Naive thymus-derived CD4-positive, alpha-beta T cell (primary cell): ENCODE measurements at regions not wholly inside any gene's neighbourhood (a gene's known extent, or its start where the extent isn't known, plus 50 kb on each side); places are given as distances from the start of the nearest gene placed in this dataset.

Experiments
- ATAC-seq: fragments of 150-1000 bp; cut with Tn5 transposase; 2 replicates; pipeline ENCODE4 v1.10.0; 2021; ENCODE audit warnings: mild to moderate bottlenecking, moderate library complexity
- CTCF ChIA-PET: fragments of 350-600 bp; sonication (Branson Sonifier 250); formaldehyde crosslinking; loops from one replicate; lab custom pipeline; 2021; ENCODE audit warnings: antibody characterized with exemption; lab: Charles Lee
- POLR2A ChIA-PET: fragments of 350-600 bp; sonication (Branson Sonifier 250); formaldehyde crosslinking; loops from one replicate; lab custom pipeline; 2021; ENCODE audit warnings: antibody characterized with exemption, inconsistent platforms; lab: Charles Lee
- DNase-seq, 9 donors: peaks; one replicate each; pipeline versions ENCODE4 v3.0.0 to v3.0.0-alpha.2; 2020 to 2022; ENCODE audit warnings: mixed read lengths in 1 of 9
- H3K27ac ChIP-seq: one replicate; pipeline ENCODE4 v1.7.0; 2013; ENCODE audit warnings: mild to moderate bottlenecking, low read depth, low read length, moderate library complexity
- H3K27me3 ChIP-seq, 2 donors: one replicate each; pipeline ENCODE4 v1.7.0; 2013; ENCODE audit warnings: low read length in 2 of 2, mild to moderate bottlenecking in 2 of 2, moderate library complexity in 2 of 2; ENCODE audit not compliant: control insufficient read depth in 2 of 2, insufficient read depth in 2 of 2
- H3K36me3 ChIP-seq, 3 experiments: 1 replicate in 2 of 3; 2 replicates in 1 of 3; pipeline ENCODE4 v1.7.0; 2013; ENCODE audit warnings: low read length in 3 of 3, mild to moderate bottlenecking in 3 of 3, moderate library complexity in 1 of 3; ENCODE audit not compliant: insufficient read depth in 3 of 3, control insufficient read depth in 2 of 3
- H3K4me1 ChIP-seq, 2 donors: one replicate each; pipeline ENCODE4 v1.7.0; 2013; ENCODE audit warnings: low read length in 2 of 2, mild to moderate bottlenecking in 2 of 2, moderate library complexity in 1 of 2; ENCODE audit not compliant: control insufficient read depth in 2 of 2, insufficient read depth in 2 of 2
- H3K4me3 ChIP-seq: 2 replicates; pipeline ENCODE4 v1.7.0; 2013; ENCODE audit warnings: mild to moderate bottlenecking, low read length
- H3K9me3 ChIP-seq, 3 experiments: 1 replicate in 2 of 3; 2 replicates in 1 of 3; pipeline ENCODE4 v1.7.0; 2013; ENCODE audit warnings: low read length in 3 of 3; ENCODE audit not compliant: control insufficient read depth in 2 of 3
- H3K27ac Mint-ChIP-seq, 9 donors: one replicate each; pipeline ENCODE4 v1.8.0; 2020 to 2022; ENCODE audit warnings: mixed read lengths in 9 of 9, mild to moderate bottlenecking in 8 of 9, moderate library complexity in 5 of 9, inconsistent platforms in 2 of 9
- H3K27me3 Mint-ChIP-seq, 5 donors: one replicate each; pipeline ENCODE4 v1.8.0; 2021 to 2022; ENCODE audit warnings: mixed read lengths in 5 of 5, mild to moderate bottlenecking in 1 of 5
- H3K36me3 Mint-ChIP-seq, 5 donors: one replicate each; pipeline ENCODE4 v1.8.0; 2020 to 2022; ENCODE audit warnings: mixed read lengths in 5 of 5, mild to moderate bottlenecking in 3 of 5, inconsistent platforms in 1 of 5
- H3K4me1 Mint-ChIP-seq, 7 donors: one replicate each; pipeline ENCODE4 v1.8.0; 2020 to 2022; ENCODE audit warnings: mixed read lengths in 7 of 7, mild to moderate bottlenecking in 3 of 7, inconsistent platforms in 1 of 7
- H3K4me3 Mint-ChIP-seq, 10 donors: one replicate each; pipeline ENCODE4 v1.8.0; 2020 to 2022; ENCODE audit warnings: mild to moderate bottlenecking in 10 of 10, mixed read lengths in 10 of 10, moderate library complexity in 6 of 10, inconsistent platforms in 2 of 10
- H3K9me3 Mint-ChIP-seq, 11 donors: one replicate each; pipeline ENCODE4 v1.8.0; 2020 to 2022; ENCODE audit warnings: mixed read lengths in 11 of 11, mild to moderate bottlenecking in 4 of 11, inconsistent platforms in 1 of 11, moderate library complexity in 1 of 11
- intact Hi-C, 2 donors: fragments of 100-400 bp; cut with micrococcal nuclease; formaldehyde crosslinking; loops; one replicate each; pipeline ENCODE4 v1.15.1; 2023

GRCh38 chr3:106182950-106183511 lies 314.2 kb upstream of the CBLB start:
- POLR2A ChIA-PET: interaction anchor here (0.8 kb wide), 1 partner anchor 18 kb away, joined by 3 read pairs; no protein-coding TSS in a partner anchor
- CTCF ChIA-PET: no interaction called here
- ATAC-seq: no peak

GRCh38 chr3:106183762-106184391 lies 315.1 kb upstream of the CBLB start:
- ChIA-PET CTCF (interaction anchor here (0.9 kb wide), 1 partner anchor 24 kb away, joined by 4 read pairs; no protein-coding TSS in a partner anchor), POLR2A (interaction anchor here (0.6 to 0.8 kb wide), 3 partner anchors 8 to 51 kb away, joined by 3 to 4 read pairs (median 4); no protein-coding TSS in a partner anchor)
- DNase-seq: peak in 2 of 9 donors; percentile 6 to 19
- Mint-ChIP-seq H3K36me3 (peaks cover 0 to 39% (median 0%) of the 10 kb centered on the region in 5 donors), H3K4me3 (peak overlapping the region in 5 of 10 donors; percentile 0 to 61 (median 9)), H3K4me1 (peaks cover 20 to 50% (median 27%) of the 10 kb centered on the region in 7 donors), H3K27me3 (no peaks in the 10 kb centered on the region), H3K27ac (peak overlapping the region in 8 of 9 donors; percentile 1 to 70 (median 50)), H3K9me3 (peaks cover 0 to 7% (median 0%) of the 10 kb centered on the region in 11 donors)
- H3K36me3 ChIP-seq: no peaks in the 10 kb centered on the region
- no peaks in the 10 kb centered on the region for H3K9me3 ChIP-seq
- intact Hi-C loops: loop anchor here (1.0 to 2.0 kb wide), 2 partner anchors 7 to 47 kb away; no protein-coding TSS in a partner anchor
- no peak overlapping the region for H3K4me3 ChIP-seq
- no peaks in the 10 kb centered on the region for H3K27me3 ChIP-seq
- ATAC-seq: peak; percentile 47
- no peak overlapping the region for H3K27ac ChIP-seq
- H3K4me1 ChIP-seq: peaks cover 5 to 15% of the 10 kb centered on the region in 2 donors

More at GRCh38 chr3:106182950-106183511, 314.2 kb upstream of the CBLB start:
- Mint-ChIP-seq H3K4me3 (no peak overlapping the region), H3K36me3 (peaks cover 0 to 46% (median 0%) of the 10 kb centered on the region in 5 donors), H3K27ac (peak overlapping the region in 3 of 9 donors; percentile 17 to 54 (median 44)), H3K27me3 (no peaks in the 10 kb centered on the region), H3K9me3 (peaks cover 0 to 10% (median 0%) of the 10 kb centered on the region in 11 donors), H3K4me1 (peaks cover 21 to 56% (median 33%) of the 10 kb centered on the region in 7 donors)
- no peaks in the 10 kb centered on the region for H3K9me3 ChIP-seq
- H3K4me1 ChIP-seq: peaks cover 5 to 15% of the 10 kb centered on the region in 2 donors
- no peaks in the 10 kb centered on the region for H3K27me3 ChIP-seq
- no peak overlapping the region for H3K4me3 ChIP-seq
- H3K36me3 ChIP-seq: no peaks in the 10 kb centered on the region
- no peak overlapping the region for H3K27ac ChIP-seq
- intact Hi-C loops: loop anchor here in 1 of 2 donors (1.0 kb wide), 1 partner anchor 8 kb away; no protein-coding TSS in a partner anchor
- no peak for DNase-seq

GRCh38 chr3:106184540-106185457 lies 316.0 kb upstream of the CBLB start:
- peaks cover 19 to 45% (median 26%) of the 10 kb centered on the region in 7 donors for H3K4me1 Mint-ChIP-seq
- no peaks in the 10 kb centered on the region for H3K27me3 ChIP-seq
- peaks cover 5 to 15% of the 10 kb centered on the region in 2 donors for H3K4me1 ChIP-seq
- peaks cover 0 to 35% (median 0%) of the 10 kb centered on the region in 5 donors for H3K36me3 Mint-ChIP-seq
- H3K27ac Mint-ChIP-seq: peak overlapping the region in 6 of 9 donors; percentile 36 to 80 (median 60)
- DNase-seq: no peak
- peak overlapping the region in 4 of 10 donors; percentile 2 to 33 (median 28) for H3K4me3 Mint-ChIP-seq
- H3K9me3 Mint-ChIP-seq: peaks cover 0 to 2% (median 0%) of the 10 kb centered on the region in 11 donors
- H3K9me3 ChIP-seq: no peaks in the 10 kb centered on the region
- no peaks in the 10 kb centered on the region for H3K27me3 Mint-ChIP-seq
- intact Hi-C loops: loop anchor here (1.0 to 2.0 kb wide), 2 partner anchors 8 to 46 kb away; no protein-coding TSS in a partner anchor
- ChIA-PET POLR2A (interaction anchor here (0.6 to 1.0 kb wide), 3 partner anchors 11 to 52 kb away, joined by 3 to 4 read pairs (median 3); no protein-coding TSS in a partner anchor), CTCF (interaction anchor here (0.9 to 1.0 kb wide), 2 partner anchors 16 to 23 kb away, joined by 3 to 4 read pairs; no protein-coding TSS in a partner anchor)
- no peak overlapping the region for H3K27ac ChIP-seq
- H3K4me3 ChIP-seq: no peak overlapping the region
- ATAC-seq: peak; percentile 66
- no peaks in the 10 kb centered on the region for H3K36me3 ChIP-seq

GRCh38 chr3:106185949-106186348 lies 317.1 kb upstream of the CBLB start:
- Mint-ChIP-seq H3K4me3 (peak overlapping the region in 1 of 10 donors; percentile 35), H3K27me3 (no peaks in the 10 kb centered on the region), H3K9me3 (peaks cover 0 to 2% (median 0%) of the 10 kb centered on the region in 11 donors), H3K27ac (peak overlapping the region in 1 of 9 donors; percentile 80), H3K4me1 (peaks cover 17 to 46% (median 26%) of the 10 kb centered on the region in 7 donors), H3K36me3 (peaks cover 0 to 40% (median 0%) of the 10 kb centered on the region in 5 donors)
- POLR2A ChIA-PET: no interaction called here
- intact Hi-C loops: loop anchor here (1.0 to 2.0 kb wide), 2 partner anchors 10 to 45 kb away; no protein-coding TSS in a partner anchor
- ATAC-seq (no peak), DNase-seq (no peak)
- CTCF ChIA-PET: no interaction called here
- Histone ChIP-seq H3K4me3 (no peak overlapping the region), H3K9me3 (no peaks in the 10 kb centered on the region), H3K27me3 (no peaks in the 10 kb centered on the region), H3K4me1 (peaks cover 5 to 15% of the 10 kb centered on the region in 2 donors), H3K36me3 (no peaks in the 10 kb centered on the region), H3K27ac (no peak overlapping the region)

GRCh38 chr3:106190296-106190695 lies 321.5 kb upstream of the CBLB start:
- POLR2A ChIA-PET: no interaction called here
- H3K4me3 ChIP-seq: no peak overlapping the region
- no peaks in the 10 kb centered on the region for H3K36me3 ChIP-seq
- H3K4me1 Mint-ChIP-seq: peaks cover 3 to 24% (median 7%) of the 10 kb centered on the region in 7 donors
- H3K4me1 ChIP-seq: peaks cover 2 to 3% of the 10 kb centered on the region in 2 donors
- intact Hi-C loops: no loop called here
- no peaks in the 10 kb centered on the region for H3K9me3 ChIP-seq
- no peak overlapping the region for H3K27ac ChIP-seq
- H3K27ac Mint-ChIP-seq: no peak overlapping the region
- no peak overlapping the region for H3K4me3 Mint-ChIP-seq
- ATAC-seq (no peak), DNase-seq (no peak)
- peaks cover 0 to 45% (median 0%) of the 10 kb centered on the region in 5 donors for H3K36me3 Mint-ChIP-seq
- H3K9me3 Mint-ChIP-seq: peaks cover 0 to 16% (median 3%) of the 10 kb centered on the region in 11 donors
- no peaks in the 10 kb centered on the region for H3K27me3 Mint-ChIP-seq
- no peaks in the 10 kb centered on the region for H3K27me3 ChIP-seq
- CTCF ChIA-PET: no interaction called here

GRCh38 chr3:106191211-106191610 lies 322.4 kb upstream of the CBLB start:
- no peaks in the 10 kb centered on the region for H3K36me3 ChIP-seq
- DNase-seq: no peak
- no peaks in the 10 kb centered on the region for H3K4me1 ChIP-seq
- POLR2A ChIA-PET: no interaction called here
- H3K27me3 ChIP-seq: no peaks in the 10 kb centered on the region
- H3K9me3 ChIP-seq: no peaks in the 10 kb centered on the region
- CTCF ChIA-PET: no interaction called here
- intact Hi-C loops: loop anchor here in 1 of 2 donors (1.0 kb wide), 2 partner anchors 8 to 15 kb away; no protein-coding TSS in a partner anchor
- Mint-ChIP-seq H3K4me3 (no peak overlapping the region), H3K27ac (no peak overlapping the region), H3K9me3 (peaks cover 0 to 16% (median 3%) of the 10 kb centered on the region in 11 donors), H3K4me1 (peaks cover 0 to 15% (median under 1%) of the 10 kb centered on the region in 7 donors), H3K36me3 (peaks cover 0 to 44% (median 0%) of the 10 kb centered on the region in 5 donors), H3K27me3 (no peaks in the 10 kb centered on the region)
- no peak for ATAC-seq
- H3K27ac ChIP-seq: no peak overlapping the region
- no peak overlapping the region for H3K4me3 ChIP-seq
